ENCODE measurements at regions not wholly inside any gene's neighbourhood (a gene's known extent, or its start where the extent isn't known, plus 50 kb on each side); places are given as distances from the start of the nearest gene placed in this dataset.

GRCh38 chr4:37742149-37742548 lies 56.0 kb upstream of the RELL1 start:
- TF ChIP-seq CTCF (IDR thresholded peaks at IDR 0.05; ENCODE audit: low read depth, low read length) = no peak
- DNase-seq (ENCODE audit: low read depth, low spot score) = no peak
- in situ Hi-C loops (cut with HindIII; ENCODE audit: low sequenced_read_pairs) = no loop called here
- H3K4me3 ChIP-seq (ENCODE audit: low read depth, low read length) = no peak overlapping the region

DNA sequence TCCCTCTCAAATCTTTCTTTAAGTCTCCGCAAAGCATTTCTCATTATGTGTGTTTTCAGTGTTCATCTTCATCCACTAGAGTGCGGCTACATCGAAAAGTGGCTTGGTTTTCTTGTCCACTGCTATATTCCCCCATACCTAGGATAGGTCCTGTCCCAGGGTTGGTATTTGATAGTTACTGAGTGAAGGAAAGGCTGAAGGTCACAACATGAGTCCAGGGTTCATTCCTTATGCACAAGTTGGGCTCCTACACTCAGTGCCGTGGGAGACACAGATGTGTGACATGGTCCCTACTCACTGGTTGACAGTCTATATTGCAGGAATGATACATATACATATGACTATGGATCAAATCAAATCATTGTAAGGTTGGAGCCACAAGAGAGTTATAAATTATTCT lies 55.4 kb upstream of the RELL1 start:
- DNase-seq (ENCODE audit: low read depth, low spot score) = no peak
- H3K4me3 ChIP-seq (ENCODE audit: low read depth, low read length) = no peak overlapping the region
- no peak for TF ChIP-seq CTCF (IDR thresholded peaks at IDR 0.05; ENCODE audit: low read depth, low read length)
- in situ Hi-C loops (cut with HindIII; ENCODE audit: low sequenced_read_pairs) = no loop called here

GRCh38 chr4:37740546-37740945 lies 54.4 kb upstream of the RELL1 start:
- DNase-seq (ENCODE audit: low read depth, low spot score) = no peak
- in situ Hi-C loops (cut with HindIII; ENCODE audit: low sequenced_read_pairs) = no loop called here
- H3K4me3 ChIP-seq (ENCODE audit: low read depth, low read length) = no peak overlapping the region
- no peak for TF ChIP-seq CTCF (IDR thresholded peaks at IDR 0.05; ENCODE audit: low read depth, low read length)

GRCh38 chr4:37737466-37737865 lies 51.3 kb upstream of the RELL1 start:
- TF ChIP-seq CTCF (IDR thresholded peaks at IDR 0.05; ENCODE audit: low read depth, low read length) = no peak
- DNase-seq (ENCODE audit: low read depth, low spot score) = peak; percentile 52
- in situ Hi-C loops (cut with HindIII; ENCODE audit: low sequenced_read_pairs) = no loop called here
- H3K4me3 ChIP-seq (ENCODE audit: low read depth, low read length) = no peak overlapping the region

Data from astrocyte of the spinal cord (primary cell).